Activated CD4-positive, alpha-beta memory T cell treated with anti-CD3 and anti-CD28 coated beads, Interleukin-2, amount 10 ng/mL, durations not matched to agents 7 days and 5 days (primary cell): ENCODE measurements at regions not wholly inside any gene's neighbourhood (a gene's known extent, or its start where the extent isn't known, plus 50 kb on each side); places are given as distances from the start of the nearest gene placed in this dataset.

Experiments used
- CTCF ChIA-PET: fragments of 350-600 bp; sonication (Branson Sonifier 250); formaldehyde crosslinking; loops from one replicate; lab custom pipeline; 2021; ENCODE audit warnings: antibody characterized with exemption, inconsistent platforms; lab: Charles Lee
- POLR2A ChIA-PET: fragments of 350-600 bp; sonication (Branson Sonifier 250); formaldehyde crosslinking; loops from one replicate; lab custom pipeline; 2021; ENCODE audit warnings: antibody characterized with exemption; lab: Charles Lee
- DNase-seq: peaks from one replicate; pipeline ENCODE4 v3.0.0-alpha.2; 2020
- H3K27ac Mint-ChIP-seq: one replicate; pipeline ENCODE4 v1.8.0; 2021; ENCODE audit warnings: mild to moderate bottlenecking, mixed read lengths
- H3K27me3 Mint-ChIP-seq: one replicate; pipeline ENCODE4 v1.8.0; 2021; ENCODE audit warnings: mixed read lengths
- H3K36me3 Mint-ChIP-seq: one replicate; pipeline ENCODE4 v1.8.0; 2021; ENCODE audit warnings: low read depth, mixed read lengths
- H3K4me1 Mint-ChIP-seq: one replicate; pipeline ENCODE4 v1.8.0; 2021; ENCODE audit warnings: mixed read lengths
- H3K4me3 Mint-ChIP-seq: one replicate; pipeline ENCODE4 v1.8.0; 2021; ENCODE audit warnings: mild to moderate bottlenecking, mixed read lengths
- H3K9me3 Mint-ChIP-seq: one replicate; pipeline ENCODE4 v1.8.0; 2021; ENCODE audit warnings: mixed read lengths

DNA sequence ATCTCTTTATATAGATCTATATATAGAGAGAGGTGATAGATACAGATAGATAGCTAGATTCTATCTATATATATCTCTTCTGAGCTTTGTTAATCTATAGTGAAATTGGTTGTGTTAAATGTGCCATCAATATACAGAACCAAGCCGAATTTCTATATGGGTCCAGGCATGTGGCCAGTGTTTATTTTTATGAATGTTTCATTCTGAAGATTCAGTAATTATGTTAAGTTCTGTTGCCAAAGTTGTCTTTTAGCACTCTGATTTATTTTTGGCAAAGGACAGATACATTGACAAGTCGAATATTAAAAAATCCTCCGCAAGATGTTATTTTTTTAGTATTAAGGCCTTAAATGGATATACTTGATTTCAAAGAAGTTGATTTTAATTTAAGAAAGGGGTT is 190.4 kb upstream of the HTR2A start:
- Mint-ChIP-seq H3K4me3 (no peak overlapping the region), H3K4me1 (no peaks in the 10 kb centered on the region), H3K9me3 (no peaks in the 10 kb centered on the region), H3K36me3 (no peaks in the 10 kb centered on the region), H3K27ac (no peak overlapping the region), H3K27me3 (no peaks in the 10 kb centered on the region)
- DNase-seq: no peak
- ChIA-PET POLR2A (no interaction called here), CTCF (no interaction called here)

- ChIA-PET CTCF (no interaction called here), POLR2A (no interaction called here)
- Mint-ChIP-seq H3K36me3 (no peaks in the 10 kb centered on the region), H3K4me1 (no peaks in the 10 kb centered on the region), H3K4me3 (no peak overlapping the region), H3K27ac (no peak overlapping the region), H3K27me3 (no peaks in the 10 kb centered on the region), H3K9me3 (no peaks in the 10 kb centered on the region)
- DNase-seq: no peak
These were observed 188.5 kb upstream of the HTR2A start for GRCh38 chr13:47085346-47085745.

DNA sequence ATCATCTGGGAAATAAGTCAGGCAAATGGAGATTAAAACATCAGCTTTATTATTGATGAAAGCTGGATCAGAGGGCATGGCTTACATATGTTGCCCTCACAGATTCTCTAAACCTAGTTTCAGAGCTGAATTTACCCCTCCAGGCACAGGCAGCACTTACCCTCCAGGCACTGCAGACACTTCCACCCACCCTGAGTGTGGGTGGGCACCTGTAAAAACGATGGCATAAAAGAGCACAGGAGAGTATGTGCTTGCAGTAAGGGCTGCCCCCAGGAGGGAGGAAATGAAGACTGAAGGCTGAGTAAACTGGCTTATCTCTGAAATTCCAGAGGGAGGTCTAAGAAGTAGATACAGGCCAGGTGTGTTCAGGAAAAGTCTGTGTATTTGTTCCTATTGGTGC is 185.0 kb upstream of the HTR2A start:
- DNase-seq: no peak
- Mint-ChIP-seq H3K27me3 (no peaks in the 10 kb centered on the region), H3K4me3 (no peak overlapping the region), H3K4me1 (no peaks in the 10 kb centered on the region), H3K27ac (no peak overlapping the region), H3K9me3 (no peaks in the 10 kb centered on the region), H3K36me3 (no peaks in the 10 kb centered on the region)
- ChIA-PET POLR2A (no interaction called here), CTCF (no interaction called here)

GRCh38 chr13:47081246-47081645 is 184.4 kb upstream of the HTR2A start:
- DNase-seq: no peak
- no peaks in the 10 kb centered on the region for H3K4me1 Mint-ChIP-seq
- H3K4me3 Mint-ChIP-seq: no peak overlapping the region
- CTCF ChIA-PET: no interaction called here
- no peaks in the 10 kb centered on the region for H3K36me3 Mint-ChIP-seq
- peaks cover 1% of the 10 kb centered on the region for H3K27me3 Mint-ChIP-seq
- POLR2A ChIA-PET: no interaction called here
- H3K27ac Mint-ChIP-seq: no peak overlapping the region
- peaks cover 1% of the 10 kb centered on the region for H3K9me3 Mint-ChIP-seq

- Mint-ChIP-seq H3K36me3 (no peaks in the 10 kb centered on the region), H3K4me1 (no peaks in the 10 kb centered on the region), H3K27ac (no peak overlapping the region), H3K4me3 (no peak overlapping the region), H3K9me3 (peaks cover 3% of the 10 kb centered on the region), H3K27me3 (peaks cover 1% of the 10 kb centered on the region)
- ChIA-PET CTCF (no interaction called here), POLR2A (no interaction called here)
- no peak for DNase-seq
These were observed 183.8 kb upstream of the HTR2A start for GRCh38 chr13:47080621-47081020.

DNA sequence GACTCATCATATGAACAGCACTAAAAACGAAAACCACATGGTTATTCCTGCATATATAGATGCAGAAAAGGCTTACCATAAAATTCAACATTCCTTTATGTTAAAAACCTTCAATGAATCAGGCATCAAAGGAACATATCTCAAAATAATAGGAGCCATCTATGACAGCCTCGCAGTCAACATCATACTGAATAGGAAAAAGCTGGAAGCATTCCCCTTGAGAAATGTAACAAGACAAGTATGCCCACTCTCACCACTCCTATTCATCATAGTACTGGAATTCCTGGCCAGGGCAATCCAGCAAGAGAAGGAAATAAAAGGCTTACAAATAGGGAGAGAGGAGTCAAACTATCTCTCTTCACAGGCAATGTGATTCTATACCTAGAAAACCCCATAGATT is 179.6 kb upstream of the HTR2A start:
- H3K9me3 Mint-ChIP-seq: peaks cover 9% of the 10 kb centered on the region

DNA sequence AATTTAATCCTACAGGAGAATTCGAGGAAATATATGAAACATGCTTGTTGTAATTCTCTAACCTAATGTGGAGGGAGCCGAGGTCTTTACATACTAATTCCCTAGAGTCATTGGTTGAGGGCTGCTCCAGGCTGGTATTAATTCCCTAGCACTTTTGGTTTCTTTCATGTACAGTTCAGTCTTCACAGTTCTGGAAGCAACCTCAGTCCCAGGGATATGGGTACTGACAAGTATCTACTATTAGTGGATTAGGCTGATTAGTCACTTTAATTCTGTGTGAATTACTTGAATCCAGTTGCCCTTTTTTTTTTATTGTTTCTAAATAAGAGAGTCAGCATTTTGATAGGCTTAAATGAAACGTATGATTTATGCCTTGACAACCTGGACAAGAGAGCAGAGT is 172.3 kb upstream of the HTR2A start:
- H3K27ac Mint-ChIP-seq: no peak overlapping the region
- POLR2A ChIA-PET: no interaction called here

More for the DNA sequence above, 179.6 kb upstream of the HTR2A start:
- ChIA-PET CTCF (no interaction called here), POLR2A (no interaction called here)
- peaks cover 1% of the 10 kb centered on the region for H3K27me3 Mint-ChIP-seq
- DNase-seq: no peak
- H3K4me1 Mint-ChIP-seq: no peaks in the 10 kb centered on the region
- H3K4me3 Mint-ChIP-seq: no peak overlapping the region
- H3K36me3 Mint-ChIP-seq: no peaks in the 10 kb centered on the region
- no peak overlapping the region for H3K27ac Mint-ChIP-seq

DNA sequence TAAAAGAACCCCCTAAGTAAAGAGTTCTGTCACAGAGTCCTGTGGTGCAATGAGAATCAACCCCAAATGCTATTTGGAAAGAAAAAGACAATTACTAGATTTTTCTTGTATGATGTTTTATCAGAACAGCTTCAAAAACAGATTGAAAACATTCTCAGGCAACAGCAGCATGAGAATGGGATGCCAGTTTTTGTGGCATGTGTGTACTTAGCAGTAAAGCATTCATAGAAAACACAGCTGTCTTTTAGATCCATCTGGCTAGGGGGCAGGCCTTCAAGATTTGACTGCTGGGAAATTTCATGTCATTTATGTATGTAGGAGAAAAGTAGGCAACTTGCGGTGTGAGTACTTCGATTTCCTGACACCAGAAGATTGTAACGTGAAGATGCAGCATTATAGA is 170.5 kb upstream of the HTR2A start:
- ChIA-PET CTCF (no interaction called here), POLR2A (no interaction called here)
- H3K9me3 Mint-ChIP-seq: no peaks in the 10 kb centered on the region
- H3K27ac Mint-ChIP-seq: no peak overlapping the region
- no peak for DNase-seq
- no peaks in the 10 kb centered on the region for H3K4me1 Mint-ChIP-seq
- no peaks in the 10 kb centered on the region for H3K27me3 Mint-ChIP-seq
- H3K4me3 Mint-ChIP-seq: no peak overlapping the region
- no peaks in the 10 kb centered on the region for H3K36me3 Mint-ChIP-seq

More for the DNA sequence above, 172.3 kb upstream of the HTR2A start:
- H3K27me3 Mint-ChIP-seq: no peaks in the 10 kb centered on the region
- no peaks in the 10 kb centered on the region for H3K36me3 Mint-ChIP-seq
- no peak for DNase-seq
- no peaks in the 10 kb centered on the region for H3K4me1 Mint-ChIP-seq
- no peaks in the 10 kb centered on the region for H3K9me3 Mint-ChIP-seq
- CTCF ChIA-PET: no interaction called here
- no peak overlapping the region for H3K4me3 Mint-ChIP-seq

- CTCF ChIA-PET: no interaction called here
These were observed 169.4 kb upstream of the HTR2A start for GRCh38 chr13:47066226-47066625.

DNA sequence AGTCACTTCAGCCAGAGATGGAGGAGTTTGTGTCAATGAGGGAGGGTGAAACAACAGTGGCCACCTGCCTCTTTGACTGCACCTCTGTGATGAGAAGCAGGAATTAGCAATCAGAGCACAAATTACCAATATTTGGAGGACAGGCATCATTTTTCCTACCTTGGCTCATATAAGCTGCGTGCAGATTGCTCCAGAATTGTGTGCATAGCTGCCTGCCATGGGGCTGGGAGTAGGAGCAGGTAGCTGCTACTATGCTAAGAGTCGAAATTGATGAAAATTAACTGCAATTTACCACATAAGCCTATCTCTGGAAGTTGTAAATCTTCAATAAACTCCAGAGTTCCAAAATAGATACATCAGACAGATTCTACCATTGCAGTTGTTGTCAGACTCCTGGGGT is 167.5 kb upstream of the HTR2A start:
- H3K4me1 Mint-ChIP-seq: no peaks in the 10 kb centered on the region
- no peak overlapping the region for H3K4me3 Mint-ChIP-seq
- no peaks in the 10 kb centered on the region for H3K27me3 Mint-ChIP-seq
- H3K9me3 Mint-ChIP-seq: no peaks in the 10 kb centered on the region
- no peaks in the 10 kb centered on the region for H3K36me3 Mint-ChIP-seq
- ChIA-PET CTCF (no interaction called here), POLR2A (no interaction called here)
- no peak for DNase-seq
- no peak overlapping the region for H3K27ac Mint-ChIP-seq

More at GRCh38 chr13:47066226-47066625, 169.4 kb upstream of the HTR2A start:
- H3K27me3 Mint-ChIP-seq: no peaks in the 10 kb centered on the region
- no peak overlapping the region for H3K4me3 Mint-ChIP-seq
- no peak for DNase-seq
- no peaks in the 10 kb centered on the region for H3K9me3 Mint-ChIP-seq
- no peaks in the 10 kb centered on the region for H3K36me3 Mint-ChIP-seq
- no peak overlapping the region for H3K27ac Mint-ChIP-seq
- no peaks in the 10 kb centered on the region for H3K4me1 Mint-ChIP-seq
- POLR2A ChIA-PET: no interaction called here

GRCh38 chr13:47049276-47049989 is 152.6 kb upstream of the HTR2A start:
- ChIA-PET POLR2A (no interaction called here), CTCF (no interaction called here)
- Mint-ChIP-seq H3K27me3 (no peaks in the 10 kb centered on the region), H3K27ac (no peak overlapping the region), H3K9me3 (no peaks in the 10 kb centered on the region), H3K4me3 (no peak overlapping the region), H3K4me1 (no peaks in the 10 kb centered on the region), H3K36me3 (no peaks in the 10 kb centered on the region)
- no peak for DNase-seq

DNA sequence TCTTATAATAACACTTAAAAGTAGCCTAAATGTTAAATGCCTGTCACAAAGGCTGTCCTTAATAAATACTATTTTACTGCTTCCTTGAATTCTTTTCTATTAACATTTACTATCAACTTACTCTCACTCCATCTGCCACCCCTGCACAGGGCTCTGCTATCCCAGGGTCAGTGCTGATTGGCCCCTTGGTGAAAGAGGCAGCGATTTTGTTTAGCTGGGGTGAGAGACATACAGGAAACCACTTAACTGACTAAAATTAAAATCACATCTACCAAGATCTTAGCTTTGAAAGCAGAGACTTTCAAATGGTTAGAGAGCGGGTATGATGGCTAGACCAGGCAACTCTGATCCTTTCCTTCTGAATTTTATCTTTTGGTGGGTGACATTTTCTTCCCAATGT is 149.9 kb upstream of the HTR2A start:
- DNase-seq: no peak
- H3K27ac Mint-ChIP-seq: no peak overlapping the region
- no peaks in the 10 kb centered on the region for H3K36me3 Mint-ChIP-seq
- CTCF ChIA-PET: interaction anchor here (0.6 kb wide), 1 partner anchor 140 kb away, joined by 3 read pairs; no protein-coding TSS in a partner anchor
- H3K4me3 Mint-ChIP-seq: no peak overlapping the region
- POLR2A ChIA-PET: no interaction called here
- H3K4me1 Mint-ChIP-seq: no peaks in the 10 kb centered on the region
- H3K9me3 Mint-ChIP-seq: no peaks in the 10 kb centered on the region
- H3K27me3 Mint-ChIP-seq: no peaks in the 10 kb centered on the region

- H3K36me3 Mint-ChIP-seq: no peaks in the 10 kb centered on the region
- POLR2A ChIA-PET: no interaction called here
- H3K27me3 Mint-ChIP-seq: peaks cover 4% of the 10 kb centered on the region
These were observed 148.0 kb upstream of the HTR2A start for GRCh38 chr13:47044842-47045241.

GRCh38 chr13:47039106-47039505 is 142.3 kb upstream of the HTR2A start:
- no peaks in the 10 kb centered on the region for H3K4me1 Mint-ChIP-seq
- H3K9me3 Mint-ChIP-seq: no peaks in the 10 kb centered on the region
- DNase-seq: no peak
- no peak overlapping the region for H3K4me3 Mint-ChIP-seq
- POLR2A ChIA-PET: no interaction called here
- CTCF ChIA-PET: no interaction called here
- H3K36me3 Mint-ChIP-seq: no peaks in the 10 kb centered on the region
- peaks cover 4% of the 10 kb centered on the region for H3K27me3 Mint-ChIP-seq
- no peak overlapping the region for H3K27ac Mint-ChIP-seq

More at GRCh38 chr13:47044842-47045241, 148.0 kb upstream of the HTR2A start:
- Mint-ChIP-seq H3K4me3 (no peak overlapping the region), H3K4me1 (no peaks in the 10 kb centered on the region), H3K9me3 (no peaks in the 10 kb centered on the region), H3K27ac (no peak overlapping the region)
- no peak for DNase-seq
- CTCF ChIA-PET: no interaction called here
